ENCODE measurements at regions not wholly inside any gene's neighbourhood (a gene's known extent, or its start where the extent isn't known, plus 50 kb on each side); places are given as distances from the start of the nearest gene placed in this dataset.

DNA sequence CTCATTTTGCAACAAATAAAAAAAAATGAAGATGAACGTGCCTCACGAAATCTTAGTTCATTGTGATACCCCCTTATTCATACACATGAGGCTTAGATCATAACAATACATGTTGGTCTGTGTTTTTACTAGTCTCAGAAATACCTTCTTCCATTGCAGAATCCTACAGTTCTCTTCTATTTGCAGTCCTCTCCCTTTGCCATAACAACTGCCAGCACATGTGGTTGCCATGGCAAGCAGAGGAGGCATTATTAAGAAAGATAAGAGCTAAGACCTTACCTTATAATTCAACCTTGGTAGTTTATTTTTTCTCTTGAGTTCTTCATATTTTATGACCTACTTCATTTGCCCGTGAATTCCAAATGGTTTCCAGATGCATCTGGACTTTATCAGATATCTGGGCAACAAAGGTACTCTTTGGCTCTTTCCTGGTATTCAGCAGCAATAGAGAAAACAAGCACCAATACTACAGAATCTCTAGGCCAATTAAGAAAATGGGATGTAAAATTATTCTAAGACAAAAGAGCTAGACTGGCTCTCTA, 524.0 kb downstream of the CMPK2 start:
- Histone ChIP-seq H3K4me1 (no peaks in the 10 kb centered on the region), H3K27me3 (peaks cover 0 to 6% (median 0%) of the 10 kb centered on the region in 4 donors), H3K36me3 (no peaks in the 10 kb centered on the region), H3K27ac (replicated peaks in 1 of 4) (no peak overlapping the region), H3K9me3 (no peaks in the 10 kb centered on the region), H3K4me3 (no peak overlapping the region)
- 78% methylated on average over 3 of the region's 3 CpGs for WGBS
- TF ChIP-seq EP300 (IDR thresholded peaks at IDR 0.05) (no peak), POLR2AphosphoS5 (IDR thresholded peaks at IDR 0.05) (no peak), POLR2A (IDR thresholded peaks at IDR 0.05; ENCODE audit: low read depth) (no peak)
- TF ChIP-seq, protein P1, sequence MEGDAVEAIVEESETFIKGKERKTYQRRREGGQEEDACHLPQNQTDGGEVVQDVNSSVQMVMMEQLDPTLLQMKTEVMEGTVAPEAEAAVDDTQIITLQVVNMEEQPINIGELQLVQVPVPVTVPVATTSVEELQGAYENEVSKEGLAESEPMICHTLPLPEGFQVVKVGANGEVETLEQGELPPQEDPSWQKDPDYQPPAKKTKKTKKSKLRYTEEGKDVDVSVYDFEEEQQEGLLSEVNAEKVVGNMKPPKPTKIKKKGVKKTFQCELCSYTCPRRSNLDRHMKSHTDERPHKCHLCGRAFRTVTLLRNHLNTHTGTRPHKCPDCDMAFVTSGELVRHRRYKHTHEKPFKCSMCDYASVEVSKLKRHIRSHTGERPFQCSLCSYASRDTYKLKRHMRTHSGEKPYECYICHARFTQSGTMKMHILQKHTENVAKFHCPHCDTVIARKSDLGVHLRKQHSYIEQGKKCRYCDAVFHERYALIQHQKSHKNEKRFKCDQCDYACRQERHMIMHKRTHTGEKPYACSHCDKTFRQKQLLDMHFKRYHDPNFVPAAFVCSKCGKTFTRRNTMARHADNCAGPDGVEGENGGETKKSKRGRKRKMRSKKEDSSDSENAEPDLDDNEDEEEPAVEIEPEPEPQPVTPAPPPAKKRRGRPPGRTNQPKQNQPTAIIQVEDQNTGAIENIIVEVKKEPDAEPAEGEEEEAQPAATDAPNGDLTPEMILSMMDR (IDR thresholded peaks at IDR 0.05): no peak
- DNase-seq (ENCODE audit: extremely low spot score): no peak
- intact Hi-C loops (cut with DNase I): no loop called here

DNA sequence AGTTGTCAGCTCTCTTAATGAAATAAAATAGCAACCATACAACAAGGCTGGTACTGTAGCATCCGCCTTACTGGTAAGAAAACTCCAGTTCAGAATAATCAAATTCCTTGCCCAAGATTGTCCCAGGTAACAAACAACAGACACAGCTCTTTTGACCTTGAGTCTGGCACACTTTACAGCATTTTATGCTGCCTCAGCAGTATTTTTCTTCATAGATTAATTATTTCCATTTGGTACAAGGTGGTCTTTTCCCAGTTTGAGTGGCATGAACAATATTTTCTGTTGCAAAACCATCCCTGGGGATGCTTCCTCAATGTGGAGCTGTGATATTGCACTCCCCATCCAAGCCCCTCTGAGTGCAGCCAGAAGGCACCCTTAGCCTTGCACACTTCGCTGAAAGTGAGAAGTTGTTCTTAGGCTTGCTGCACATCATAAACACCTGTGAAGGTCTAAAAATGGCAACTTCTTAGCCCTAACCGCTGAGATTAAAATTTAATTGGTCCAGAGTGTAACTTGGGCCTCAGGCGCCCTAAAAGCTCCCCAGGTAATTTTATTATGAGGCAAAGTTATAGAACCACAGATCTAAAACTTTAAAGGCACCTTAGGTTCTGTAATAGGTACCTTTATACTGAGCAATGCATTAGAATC, 523.3 kb downstream of the CMPK2 start:
- TF ChIP-seq POLR2A (IDR thresholded peaks at IDR 0.05; ENCODE audit: low read depth) (no peak), EP300 (IDR thresholded peaks at IDR 0.05) (no peak), POLR2AphosphoS5 (IDR thresholded peaks at IDR 0.05) (no peak)
- TF ChIP-seq, protein P1 (IDR thresholded peaks at IDR 0.05): no peak
- Histone ChIP-seq H3K36me3 (no peaks in the 10 kb centered on the region), H3K4me1 (no peaks in the 10 kb centered on the region), H3K9me3 (no peaks in the 10 kb centered on the region), H3K4me3 (no peak overlapping the region), H3K27me3 (peaks cover 0 to 6% (median 0%) of the 10 kb centered on the region in 4 donors), H3K27ac (replicated peaks in 1 of 4) (no peak overlapping the region)
- DNase-seq (ENCODE audit: extremely low spot score): no peak
- intact Hi-C loops (cut with DNase I): no loop called here
- 94% methylated on average over 4 of the region's 4 CpGs for WGBS

DNA sequence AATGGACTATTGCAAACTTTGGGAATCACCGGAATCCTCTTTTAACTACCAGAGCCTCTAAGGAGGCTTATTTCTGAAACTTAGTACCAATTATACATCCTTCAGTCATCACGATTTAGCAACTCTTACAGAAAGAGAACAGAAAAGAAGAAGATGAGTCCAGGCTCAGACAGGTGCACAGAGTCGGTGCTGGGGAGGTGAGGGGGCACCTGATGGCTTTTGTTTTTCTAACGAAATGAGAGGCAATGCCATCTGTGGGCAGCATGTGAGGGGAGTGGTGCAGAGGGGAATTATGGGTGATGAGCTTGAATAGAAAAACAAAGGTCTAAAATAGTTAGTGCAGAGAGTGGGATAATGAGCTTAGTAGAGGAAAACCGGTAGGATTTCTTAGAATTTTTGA, 522.6 kb downstream of the CMPK2 start:
- no peak for DNase-seq (ENCODE audit: extremely low spot score)
- TF ChIP-seq EP300 (IDR thresholded peaks at IDR 0.05) (no peak), POLR2AphosphoS5 (IDR thresholded peaks at IDR 0.05) (no peak), POLR2A (IDR thresholded peaks at IDR 0.05; ENCODE audit: low read depth) (no peak)
- TF ChIP-seq, protein P1 (IDR thresholded peaks at IDR 0.05): no peak
- intact Hi-C loops (cut with DNase I): no loop called here
- Histone ChIP-seq H3K9me3 (no peaks in the 10 kb centered on the region), H3K4me1 (no peaks in the 10 kb centered on the region), H3K27ac (replicated peaks in 1 of 4) (no peak overlapping the region), H3K36me3 (no peaks in the 10 kb centered on the region), H3K4me3 (no peak overlapping the region), H3K27me3 (peaks cover 0 to 6% (median 0%) of the 10 kb centered on the region in 4 donors)
- 88% methylated on average over 5 of the region's 5 CpGs for whole genome bisulfite sequencing

DNA sequence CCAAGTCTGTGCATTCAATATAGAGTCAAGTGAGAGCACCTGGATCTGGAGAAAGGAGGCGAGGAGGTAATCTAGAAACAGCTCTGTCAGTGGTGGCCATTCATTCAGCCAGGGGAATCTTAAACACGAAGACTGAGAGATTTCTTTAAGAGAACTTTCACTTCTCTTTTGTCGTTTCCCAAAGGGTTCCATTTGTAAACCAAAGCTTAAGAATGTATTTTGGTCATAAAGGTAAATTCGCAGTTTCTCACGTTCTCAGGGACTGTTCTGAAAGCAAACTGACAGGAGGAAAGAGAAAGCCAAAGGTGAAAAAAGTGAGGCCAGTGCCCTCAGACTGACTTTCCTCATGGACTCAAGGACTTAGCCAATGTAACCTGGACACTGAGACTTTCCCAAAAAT, 513.5 kb downstream of the CMPK2 start:
- intact Hi-C loops (cut with DNase I): loop anchor here (5.0 kb wide), 1 partner anchor 420 kb away; no protein-coding TSS in a partner anchor
- Histone ChIP-seq H3K4me3 (no peak overlapping the region), H3K36me3 (no peaks in the 10 kb centered on the region), H3K27me3 (no peaks in the 10 kb centered on the region), H3K4me1 (no peaks in the 10 kb centered on the region), H3K27ac (replicated peaks in 1 of 4) (no peak overlapping the region), H3K9me3 (no peaks in the 10 kb centered on the region)
- TF ChIP-seq, protein P1 (IDR thresholded peaks at IDR 0.05): no peak
- no peak for TF ChIP-seq EP300 (IDR thresholded peaks at IDR 0.05)
- TF ChIP-seq POLR2AphosphoS5 (IDR thresholded peaks at IDR 0.05): no peak
- TF ChIP-seq POLR2A (IDR thresholded peaks at IDR 0.05; ENCODE audit: low read depth): no peak
- 81% methylated on average over 4 of the region's 5 CpGs for WGBS
- no peak for DNase-seq (ENCODE audit: extremely low spot score)
